ENCODE measurements at regions not wholly inside any gene's neighbourhood (a gene's known extent, or its start where the extent isn't known, plus 50 kb on each side); places are given as distances from the start of the nearest gene placed in this dataset.

DNA sequence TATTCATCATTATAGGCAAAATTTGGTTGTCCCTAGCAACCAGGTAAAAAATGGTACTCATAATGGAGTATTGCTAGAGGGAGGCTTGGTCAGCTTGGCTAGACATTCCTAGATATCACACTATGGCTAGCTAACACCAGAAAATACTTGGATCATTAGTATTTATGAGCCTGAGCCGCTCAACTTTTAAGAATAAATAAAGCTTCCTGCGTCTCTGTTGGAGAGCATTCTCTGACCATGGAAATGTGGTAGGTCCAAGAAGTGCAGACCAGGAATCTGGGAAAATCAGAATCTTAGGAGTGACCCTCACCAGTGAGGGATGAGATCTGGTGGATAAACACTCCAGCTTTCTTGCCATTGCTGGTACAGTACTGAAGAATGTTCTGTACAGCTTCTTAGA is 157.6 kb upstream of the AGR3 start:
- TF ChIP-seq POLR2A (IDR thresholded peaks at IDR 0.05): no peak
- TF ChIP-seq, protein P1, sequence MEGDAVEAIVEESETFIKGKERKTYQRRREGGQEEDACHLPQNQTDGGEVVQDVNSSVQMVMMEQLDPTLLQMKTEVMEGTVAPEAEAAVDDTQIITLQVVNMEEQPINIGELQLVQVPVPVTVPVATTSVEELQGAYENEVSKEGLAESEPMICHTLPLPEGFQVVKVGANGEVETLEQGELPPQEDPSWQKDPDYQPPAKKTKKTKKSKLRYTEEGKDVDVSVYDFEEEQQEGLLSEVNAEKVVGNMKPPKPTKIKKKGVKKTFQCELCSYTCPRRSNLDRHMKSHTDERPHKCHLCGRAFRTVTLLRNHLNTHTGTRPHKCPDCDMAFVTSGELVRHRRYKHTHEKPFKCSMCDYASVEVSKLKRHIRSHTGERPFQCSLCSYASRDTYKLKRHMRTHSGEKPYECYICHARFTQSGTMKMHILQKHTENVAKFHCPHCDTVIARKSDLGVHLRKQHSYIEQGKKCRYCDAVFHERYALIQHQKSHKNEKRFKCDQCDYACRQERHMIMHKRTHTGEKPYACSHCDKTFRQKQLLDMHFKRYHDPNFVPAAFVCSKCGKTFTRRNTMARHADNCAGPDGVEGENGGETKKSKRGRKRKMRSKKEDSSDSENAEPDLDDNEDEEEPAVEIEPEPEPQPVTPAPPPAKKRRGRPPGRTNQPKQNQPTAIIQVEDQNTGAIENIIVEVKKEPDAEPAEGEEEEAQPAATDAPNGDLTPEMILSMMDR (IDR thresholded peaks at IDR 0.05): no peak

All from vagina (tissue), 2 donors.